ENCODE measurements at regions not wholly inside any gene's neighbourhood (a gene's known extent, or its start where the extent isn't known, plus 50 kb on each side); places are given as distances from the start of the nearest gene placed in this dataset.

GRCh38 chr14:85732031-85732430 is 202.1 kb downstream of the FLRT2 start:
- H3K27ac ChIP-seq = peak overlapping the region in 2 of 4 donors; percentile 34 to 71
- no peak for DNase-seq (ENCODE audit: low spot score in 2 of 2)
- no peak for TF ChIP-seq CTCF (IDR thresholded peaks at IDR 0.05)
- no peak for TF ChIP-seq EP300 (IDR thresholded peaks at IDR 0.05)
- no peak for TF ChIP-seq POLR2A (IDR thresholded peaks at IDR 0.05)
- no peaks in the 10 kb centered on the region for H3K4me1 ChIP-seq
- H3K36me3 ChIP-seq = no peaks in the 10 kb centered on the region
- H3K4me3 ChIP-seq = no peak overlapping the region
- H3K27me3 ChIP-seq = no peaks in the 10 kb centered on the region
- 68 to 70% methylated on average over 1 of the region's 1 CpG for WGBS, 2 donors
- no peaks in the 10 kb centered on the region for H3K9me3 ChIP-seq

GRCh38 chr14:85731186-85731585 is 201.2 kb downstream of the FLRT2 start:
- peak overlapping the region in 2 of 4 donors; percentile 34 to 71 for H3K27ac ChIP-seq
- H3K9me3 ChIP-seq = no peaks in the 10 kb centered on the region
- H3K4me1 ChIP-seq = no peaks in the 10 kb centered on the region
- peak; percentile 39 to 67 for DNase-seq (ENCODE audit: low spot score in 2 of 2)
- TF ChIP-seq EP300 (IDR thresholded peaks at IDR 0.05) = peak in 1 of 2 donors; percentile 78
- no peak for TF ChIP-seq CTCF (IDR thresholded peaks at IDR 0.05)
- no peak for TF ChIP-seq POLR2A (IDR thresholded peaks at IDR 0.05)
- H3K36me3 ChIP-seq = no peaks in the 10 kb centered on the region
- H3K4me3 ChIP-seq = no peak overlapping the region
- H3K27me3 ChIP-seq = no peaks in the 10 kb centered on the region

GRCh38 chr14:85728476-85729065 is 198.6 kb downstream of the FLRT2 start:
- WGBS, 2 donors = 57 to 59% methylated on average over 3 of the region's 3 CpGs
- no peak for TF ChIP-seq CTCF (IDR thresholded peaks at IDR 0.05)
- no peak for TF ChIP-seq POLR2A (IDR thresholded peaks at IDR 0.05)
- H3K4me3 ChIP-seq = no peak overlapping the region
- H3K9me3 ChIP-seq = no peaks in the 10 kb centered on the region
- H3K4me1 ChIP-seq = no peaks in the 10 kb centered on the region
- no peak for DNase-seq (ENCODE audit: low spot score in 2 of 2)
- no peaks in the 10 kb centered on the region for H3K27me3 ChIP-seq
- H3K36me3 ChIP-seq = no peaks in the 10 kb centered on the region
- no peak overlapping the region for H3K27ac ChIP-seq

GRCh38 chr14:85714069-85714468 is 184.1 kb downstream of the FLRT2 start:
- Histone ChIP-seq H3K36me3 (no peaks in the 10 kb centered on the region), H3K27ac (no peak overlapping the region), H3K4me3 (no peak overlapping the region), H3K9me3 (peaks cover 0 to 4% (median 0%) of the 10 kb centered on the region in 4 donors), H3K4me1 (no peaks in the 10 kb centered on the region), H3K27me3 (no peaks in the 10 kb centered on the region)
- DNase-seq (ENCODE audit: low spot score in 2 of 2) = no peak
- no peak for TF ChIP-seq CTCF (IDR thresholded peaks at IDR 0.05)
- TF ChIP-seq POLR2A (IDR thresholded peaks at IDR 0.05) = no peak
- no peak for TF ChIP-seq EP300 (IDR thresholded peaks at IDR 0.05)
- WGBS, 2 donors = 80 to 82% methylated on average over 1 of the region's 1 CpG

- 66 to 77% methylated on average over 2 of the region's 2 CpGs for WGBS, 2 donors
- no peaks in the 10 kb centered on the region for H3K4me1 ChIP-seq
- no peak for DNase-seq (ENCODE audit: low spot score in 2 of 2)
- H3K36me3 ChIP-seq = no peaks in the 10 kb centered on the region
- no peaks in the 10 kb centered on the region for H3K27me3 ChIP-seq
- no peak overlapping the region for H3K27ac ChIP-seq
- no peak overlapping the region for H3K4me3 ChIP-seq
- no peaks in the 10 kb centered on the region for H3K9me3 ChIP-seq
- TF ChIP-seq CTCF (IDR thresholded peaks at IDR 0.05) = no peak
- TF ChIP-seq EP300 (IDR thresholded peaks at IDR 0.05) = no peak
- TF ChIP-seq POLR2A (IDR thresholded peaks at IDR 0.05) = no peak
Observed at GRCh38 chr14:85711620-85712019, 181.7 kb downstream of the FLRT2 start.
